ENCODE measurements at regions not wholly inside any gene's neighbourhood (a gene's known extent, or its start where the extent isn't known, plus 50 kb on each side); places are given as distances from the start of the nearest gene placed in this dataset.
"Not testable (repeated sequence)": the region's sequence is repeated elsewhere in the genome, so short reads cannot be mapped to it uniquely, and the experiment has no call there.

- DNase-seq (ENCODE audit: low read depth in 2 of 2): peak in 1 of 2 donors; percentile 2
- TF ChIP-seq CTCF (IDR thresholded peaks at IDR 0.05; ENCODE audit: low read depth, low read length): no peak
- H3K4me3 ChIP-seq (replicated peaks in 1 of 2; ENCODE audit: low read depth in 2 of 2, low read length in 2 of 2): no peak overlapping the region
Measured at GRCh38 chr22:23473901-23474300, 106.2 kb downstream of the IGLL1 start.

- not testable (repeated sequence) for DNase-seq (ENCODE audit: low read depth in 2 of 2); H3K4me3 ChIP-seq (replicated peaks in 1 of 2; ENCODE audit: low read depth in 2 of 2, low read length in 2 of 2)
Measured at GRCh38 chr22:23472376-23472775, 107.7 kb downstream of the IGLL1 start.

GRCh38 chr22:23471698-23472097 lies 108.4 kb downstream of the IGLL1 start:
- H3K4me3 ChIP-seq (replicated peaks in 1 of 2; ENCODE audit: low read depth in 2 of 2, low read length in 2 of 2): no peak overlapping the region
- no peak for DNase-seq (ENCODE audit: low read depth in 2 of 2)
- TF ChIP-seq CTCF (IDR thresholded peaks at IDR 0.05; ENCODE audit: low read depth, low read length): no peak

- TF ChIP-seq CTCF (IDR thresholded peaks at IDR 0.05; ENCODE audit: low read depth, low read length): no peak
- H3K4me3 ChIP-seq (replicated peaks in 1 of 2; ENCODE audit: low read depth in 2 of 2, low read length in 2 of 2): no peak overlapping the region
- no peak for DNase-seq (ENCODE audit: low read depth in 2 of 2)
Measured at GRCh38 chr22:23470811-23471389, 109.2 kb downstream of the IGLL1 start.

GRCh38 chr22:23467721-23468294 lies 112.3 kb downstream of the IGLL1 start:
- no peak for TF ChIP-seq CTCF (IDR thresholded peaks at IDR 0.05; ENCODE audit: low read depth, low read length)
- DNase-seq (ENCODE audit: low read depth in 2 of 2): no peak
- H3K4me3 ChIP-seq (replicated peaks in 1 of 2; ENCODE audit: low read depth in 2 of 2, low read length in 2 of 2): no peak overlapping the region

- DNase-seq (ENCODE audit: low read depth in 2 of 2): no peak
- TF ChIP-seq CTCF (IDR thresholded peaks at IDR 0.05; ENCODE audit: low read depth, low read length): no peak
Measured at GRCh38 chr22:23466351-23466750, 113.7 kb downstream of the IGLL1 start.

GRCh38 chr22:23464796-23465195 lies 115.3 kb downstream of the IGLL1 start:
- peak in 1 of 2 donors; percentile 3 for DNase-seq (ENCODE audit: low read depth in 2 of 2)
- H3K4me3 ChIP-seq (replicated peaks in 1 of 2; ENCODE audit: low read depth in 2 of 2, low read length in 2 of 2): not testable (repeated sequence)

More at GRCh38 chr22:23466351-23466750, 113.7 kb downstream of the IGLL1 start:
- H3K4me3 ChIP-seq (replicated peaks in 1 of 2; ENCODE audit: low read depth in 2 of 2, low read length in 2 of 2): no peak overlapping the region

- H3K4me3 ChIP-seq (replicated peaks in 1 of 2; ENCODE audit: low read depth in 2 of 2, low read length in 2 of 2); DNase-seq (ENCODE audit: low read depth in 2 of 2): not testable (repeated sequence)
Measured at GRCh38 chr22:23460517-23461031, 119.5 kb downstream of the IGLL1 start.

- DNase-seq (ENCODE audit: low read depth in 2 of 2); H3K4me3 ChIP-seq (replicated peaks in 1 of 2; ENCODE audit: low read depth in 2 of 2, low read length in 2 of 2): not testable (repeated sequence)
Measured at GRCh38 chr22:23459645-23460516, 120.2 kb downstream of the IGLL1 start.

Data from cardiac fibroblast (primary cell).